Bronchial epithelial cell (primary cell): ENCODE measurements at regions not wholly inside any gene's neighbourhood (a gene's known extent, or its start where the extent isn't known, plus 50 kb on each side); places are given as distances from the start of the nearest gene placed in this dataset.

Source experiments
- DNase-seq: peaks from one replicate; pipeline ENCODE4 v3.0.0-alpha.2; 2010; ENCODE audit warnings: low read depth
- FAIRE-seq: peaks from 2 replicates; lab custom pipeline; 2011; peaks lifted over from hg19 to GRCh38; lab: Jason Lieb, UNC
- H3K27me3 ChIP-seq: 2 replicates; pipeline ENCODE4 v1.5.1; 2011; ENCODE audit warnings: low read length; ENCODE audit not compliant: control insufficient read depth, insufficient read depth
- H3K36me3 ChIP-seq: 2 replicates; pipeline ENCODE4 v1.5.1; 2011; ENCODE audit warnings: low read length; ENCODE audit not compliant: control insufficient read depth, insufficient read depth
- H3K4me3 ChIP-seq: 2 replicates; pipeline ENCODE4 v1.5.1; 2011; ENCODE audit warnings: mild to moderate bottlenecking, low read depth, low read length, control low read depth
- TF ChIP-seq, protein P1 (sequence below): IDR thresholded peaks from 2 replicates; pipeline ENCODE4 v1.5.1; 2011; ENCODE audit warnings: mild to moderate bottlenecking, moderate library complexity, low read length, control low read depth, inconsistent platforms; ENCODE audit not compliant: insufficient read depth, severe bottlenecking

DNA sequence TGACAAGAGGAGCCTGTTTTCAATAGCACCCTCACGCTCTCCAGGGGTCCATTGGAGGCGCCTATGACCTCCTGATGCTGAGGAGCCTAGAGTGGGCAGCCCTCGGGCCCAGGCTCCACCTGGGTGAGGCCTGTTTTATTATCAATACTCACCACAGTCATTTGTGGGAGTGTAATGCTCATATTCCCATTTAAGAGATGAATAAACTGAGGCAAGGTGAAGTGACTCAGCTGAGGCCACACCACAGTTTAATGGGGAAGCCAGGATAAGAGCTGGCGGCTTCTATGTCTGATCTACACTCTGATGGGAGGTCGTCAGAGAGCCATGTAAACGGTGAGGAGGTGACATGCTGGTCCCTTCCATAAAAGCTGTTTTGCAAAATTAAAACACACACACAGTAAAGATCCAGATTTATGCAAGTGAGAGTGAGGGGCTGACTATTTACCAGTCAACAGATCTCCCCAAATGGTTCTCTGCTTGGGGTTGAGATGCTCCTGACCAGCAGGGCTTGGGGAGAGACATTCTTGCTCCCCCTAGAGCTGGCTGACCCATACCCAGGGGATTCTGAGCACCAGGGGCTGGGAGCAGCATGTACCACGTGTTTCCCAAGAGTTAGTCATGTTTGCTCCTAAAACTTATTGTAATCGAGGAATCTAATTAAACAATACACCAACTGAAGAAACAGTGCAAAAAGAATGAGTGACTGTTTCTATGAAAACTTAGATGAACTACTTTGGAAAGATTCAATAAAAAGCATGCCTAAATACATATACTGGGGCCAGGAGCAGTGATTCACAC, 81.0 kb upstream of the INSIG1 start:
- Histone ChIP-seq H3K27me3 (peaks cover 2% of the 10 kb centered on the region), H3K4me3 (no peak overlapping the region), H3K36me3 (no peaks in the 10 kb centered on the region)
- FAIRE-seq: no peak
- TF ChIP-seq, protein P1, sequence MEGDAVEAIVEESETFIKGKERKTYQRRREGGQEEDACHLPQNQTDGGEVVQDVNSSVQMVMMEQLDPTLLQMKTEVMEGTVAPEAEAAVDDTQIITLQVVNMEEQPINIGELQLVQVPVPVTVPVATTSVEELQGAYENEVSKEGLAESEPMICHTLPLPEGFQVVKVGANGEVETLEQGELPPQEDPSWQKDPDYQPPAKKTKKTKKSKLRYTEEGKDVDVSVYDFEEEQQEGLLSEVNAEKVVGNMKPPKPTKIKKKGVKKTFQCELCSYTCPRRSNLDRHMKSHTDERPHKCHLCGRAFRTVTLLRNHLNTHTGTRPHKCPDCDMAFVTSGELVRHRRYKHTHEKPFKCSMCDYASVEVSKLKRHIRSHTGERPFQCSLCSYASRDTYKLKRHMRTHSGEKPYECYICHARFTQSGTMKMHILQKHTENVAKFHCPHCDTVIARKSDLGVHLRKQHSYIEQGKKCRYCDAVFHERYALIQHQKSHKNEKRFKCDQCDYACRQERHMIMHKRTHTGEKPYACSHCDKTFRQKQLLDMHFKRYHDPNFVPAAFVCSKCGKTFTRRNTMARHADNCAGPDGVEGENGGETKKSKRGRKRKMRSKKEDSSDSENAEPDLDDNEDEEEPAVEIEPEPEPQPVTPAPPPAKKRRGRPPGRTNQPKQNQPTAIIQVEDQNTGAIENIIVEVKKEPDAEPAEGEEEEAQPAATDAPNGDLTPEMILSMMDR: no peak
- no peak for DNase-seq

GRCh38 chr7:155217634-155218033, 80.0 kb upstream of the INSIG1 start:
- TF ChIP-seq, protein P1: no peak
- DNase-seq (no peak), FAIRE-seq (no peak)
- peaks cover 2% of the 10 kb centered on the region for H3K27me3 ChIP-seq
- H3K4me3 ChIP-seq: no peak overlapping the region
- no peaks in the 10 kb centered on the region for H3K36me3 ChIP-seq

DNA sequence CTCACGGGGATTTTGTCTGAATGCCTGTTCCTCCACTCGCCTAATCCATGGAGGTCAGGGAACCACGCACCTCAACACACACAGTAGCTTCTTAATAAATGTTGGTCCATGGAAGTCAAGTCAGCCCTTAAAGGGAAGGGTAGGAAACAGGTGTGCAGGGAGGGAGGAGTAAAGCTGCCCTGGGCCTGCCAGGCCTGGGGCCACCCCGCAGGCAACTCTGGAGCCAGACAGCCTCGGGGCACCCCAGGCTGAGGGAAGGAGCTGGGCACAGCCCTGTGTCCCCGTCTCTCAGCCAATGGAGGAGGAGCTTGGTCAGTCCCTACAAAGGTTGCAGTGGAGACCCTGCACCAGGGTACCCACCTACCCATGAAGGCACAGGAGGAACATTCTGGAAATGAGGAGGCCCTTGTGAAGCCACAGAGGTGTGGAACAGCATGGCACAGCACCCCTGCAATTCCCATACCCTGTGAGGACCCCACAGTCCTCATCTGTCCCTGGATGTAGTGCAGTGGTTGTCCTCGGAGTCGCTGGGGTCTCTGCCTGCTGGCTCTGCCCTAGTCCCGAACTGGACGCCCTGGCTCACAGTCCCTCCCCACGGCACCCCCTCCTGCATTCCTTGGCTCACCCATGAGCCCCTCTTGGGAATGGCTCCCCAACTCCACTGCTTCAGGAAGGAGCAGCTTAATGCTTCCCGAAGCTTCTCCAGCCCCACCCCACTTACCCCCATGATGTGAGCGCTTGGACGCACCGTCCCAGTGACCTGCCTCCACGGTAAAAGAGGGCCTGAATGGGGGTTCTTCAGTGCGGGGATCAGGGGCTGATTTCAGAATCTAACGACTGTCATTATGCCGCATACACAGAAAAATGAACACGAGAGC, 79.2 kb upstream of the INSIG1 start:
- Histone ChIP-seq H3K27me3 (peaks cover 2% of the 10 kb centered on the region), H3K4me3 (no peak overlapping the region), H3K36me3 (no peaks in the 10 kb centered on the region)
- no peak for DNase-seq
- TF ChIP-seq, protein P1: no peak
- FAIRE-seq: no peak

DNA sequence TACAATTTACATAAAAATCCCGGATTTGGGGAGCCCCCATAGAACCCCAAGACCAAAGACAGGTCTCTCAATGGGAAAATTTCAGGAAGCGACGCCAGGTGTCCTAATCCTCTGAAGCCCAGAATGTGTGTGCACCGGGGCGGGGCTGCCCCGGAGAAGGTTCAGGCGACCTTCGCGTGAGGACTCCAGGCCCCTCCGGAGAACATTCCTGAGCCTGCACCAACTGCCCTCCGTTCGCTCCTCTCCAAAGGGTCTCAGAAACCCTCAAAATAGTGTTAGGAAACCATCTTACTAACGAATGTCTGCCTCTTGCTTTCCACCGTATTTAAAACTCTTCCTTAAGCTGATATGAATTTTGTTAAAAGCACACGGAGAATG, 78.5 kb upstream of the INSIG1 start:
- H3K27me3 ChIP-seq: no peaks in the 10 kb centered on the region
- DNase-seq: no peak
- no peak for FAIRE-seq
- TF ChIP-seq, protein P1: no peak
- H3K36me3 ChIP-seq: no peaks in the 10 kb centered on the region
- H3K4me3 ChIP-seq: no peak overlapping the region

- Histone ChIP-seq H3K27me3 (no peaks in the 10 kb centered on the region), H3K4me3 (no peak overlapping the region), H3K36me3 (no peaks in the 10 kb centered on the region)
- no peak for FAIRE-seq
- DNase-seq: no peak
- TF ChIP-seq, protein P1: no peak
Observed at GRCh38 chr7:155219947-155220769, 77.5 kb upstream of the INSIG1 start.
